Transverse colon (tissue), 4 donors: ENCODE measurements at regions not wholly inside any gene's neighbourhood (a gene's known extent, or its start where the extent isn't known, plus 50 kb on each side); places are given as distances from the start of the nearest gene placed in this dataset.
"Not testable (repeated sequence)": the region's sequence is repeated elsewhere in the genome, so short reads cannot be mapped to it uniquely, and the experiment has no call there.

Experiments used
- DNase-seq: peaks from one replicate; pipeline ENCODE4 v3.0.0-alpha.2; 2019
- H3K27ac ChIP-seq, 4 donors: fragments of 200-600 bp; sonication (generic); 2 replicates each; pipeline ENCODE4 v1.5.1; 2016 to 2018; ENCODE audit warnings: inconsistent platforms in 4 of 4
- H3K27me3 ChIP-seq: fragments of 200-600 bp; sonication (generic); 2 replicates; pipeline ENCODE4 v1.5.1; 2017; ENCODE audit warnings: inconsistent platforms
- H3K36me3 ChIP-seq, 4 donors: fragments of 200-600 bp; sonication (generic); 2 replicates each; pipeline ENCODE4 v1.5.1; 2017 to 2019; ENCODE audit warnings: inconsistent platforms in 4 of 4
- H3K4me1 ChIP-seq, 4 donors: fragments of 200-600 bp; sonication (generic); 2 replicates each; pipeline ENCODE4 v1.5.1; 2017 to 2020; ENCODE audit warnings: inconsistent platforms in 4 of 4
- H3K4me3 ChIP-seq, 4 donors: fragments of 200-600 bp; sonication (generic); 1 replicate in 1 of 4; 2 replicates in 3 of 4; pipeline versions ENCODE4 v1.5.1 to v1.6.1; 2017 to 2019; ENCODE audit warnings: inconsistent platforms in 4 of 4
- H3K9me3 ChIP-seq, 2 donors: fragments of 200-600 bp; sonication (generic); 2 replicates each; pipeline ENCODE4 v1.5.1; 2017 to 2019; ENCODE audit warnings: inconsistent platforms in 2 of 2
- EP300 ChIP-seq: sonication (generic); formaldehyde crosslinking; IDR thresholded peaks from one replicate; pipeline ENCODE4 v1.6.1; 2017; ENCODE audit warnings: antibody characterized with exemption, low read depth
- POLR2A ChIP-seq: fragments of 450-650 bp; IDR thresholded peaks from one replicate; pipeline ENCODE4 v1.6.1; 2016; ENCODE audit warnings: antibody characterized with exemption, mild to moderate bottlenecking, moderate library complexity
- POLR2AphosphoS5 ChIP-seq, 3 donors: sonication (generic); formaldehyde crosslinking; IDR thresholded peaks; one replicate each; pipeline ENCODE4 v1.6.1; 2016; ENCODE audit warnings: antibody characterized with exemption in 3 of 3
- WGBS, 2 donors: methylation state at CpG; one replicate each; pipeline ENCODE4 v1.1.5; 2018; ENCODE audit warnings: low coverage in 1 of 2; 5-methylcytosine and 5-hydroxymethylcytosine counted together
- in situ Hi-C, 4 donors: fragments of 200-750 bp; cut with MboI; loops; one replicate each; pipeline versions ENCODE4 v1.15.0 to v1.15.1; 2017; ENCODE audit warnings: low sequenced_read_pairs in 3 of 4, low pct_ligation_motif_present in 1 of 4, low pct_unique_long_range_greater_than_20kb in 1 of 4
- intact Hi-C: fragments of 100-400 bp; cut with DNase I; formaldehyde crosslinking; loops from one replicate; pipeline ENCODE4 v1.15.1; 2023; ENCODE audit warnings: low total_unique reads
- TF ChIP-seq, protein P1 (sequence below), 5 experiments: fragments of 200-600 bp in 3 of 5; fragments of 450-650 bp in 2 of 5; sonication (generic) in 3 of 5; IDR thresholded peaks; 1 replicate in 2 of 5; 2 replicates in 3 of 5; pipeline ENCODE4 v1.5.1; 2016 to 2017; ENCODE audit warnings: antibody characterized with exemption in 5 of 5, inconsistent platforms in 3 of 5, mild to moderate bottlenecking in 2 of 5, moderate library complexity in 1 of 5

DNA sequence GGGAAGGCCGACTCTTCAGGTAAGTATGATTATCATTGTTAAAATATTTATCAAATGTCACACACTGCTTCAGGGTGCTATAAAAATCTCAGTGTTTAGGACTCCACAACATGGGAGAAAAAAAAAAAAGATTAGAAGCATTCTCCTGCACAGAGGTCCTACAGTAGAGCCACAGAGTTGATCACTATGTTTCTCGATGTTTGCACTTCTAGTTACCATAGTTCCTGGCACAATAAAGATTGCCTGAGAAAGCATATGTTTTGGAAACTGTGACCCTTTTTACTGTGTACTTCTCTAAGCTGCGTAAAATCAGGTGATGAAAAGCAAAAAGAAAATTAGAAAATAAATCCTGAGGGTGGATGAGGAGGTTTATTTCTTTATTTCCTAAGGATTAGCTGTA is 269.9 kb upstream of the SYNCRIP start:
- Histone ChIP-seq H3K4me1 (no peaks in the 10 kb centered on the region), H3K4me3 (no peak overlapping the region), H3K9me3 (no peaks in the 10 kb centered on the region), H3K27ac (no peak overlapping the region), H3K36me3 (no peaks in the 10 kb centered on the region), H3K27me3 (no peaks in the 10 kb centered on the region)
- TF ChIP-seq POLR2A = no peak
- TF ChIP-seq EP300 = no peak
- TF ChIP-seq POLR2AphosphoS5 (IDR thresholded peaks at IDR 0.05) = no peak
- TF ChIP-seq, protein P1, sequence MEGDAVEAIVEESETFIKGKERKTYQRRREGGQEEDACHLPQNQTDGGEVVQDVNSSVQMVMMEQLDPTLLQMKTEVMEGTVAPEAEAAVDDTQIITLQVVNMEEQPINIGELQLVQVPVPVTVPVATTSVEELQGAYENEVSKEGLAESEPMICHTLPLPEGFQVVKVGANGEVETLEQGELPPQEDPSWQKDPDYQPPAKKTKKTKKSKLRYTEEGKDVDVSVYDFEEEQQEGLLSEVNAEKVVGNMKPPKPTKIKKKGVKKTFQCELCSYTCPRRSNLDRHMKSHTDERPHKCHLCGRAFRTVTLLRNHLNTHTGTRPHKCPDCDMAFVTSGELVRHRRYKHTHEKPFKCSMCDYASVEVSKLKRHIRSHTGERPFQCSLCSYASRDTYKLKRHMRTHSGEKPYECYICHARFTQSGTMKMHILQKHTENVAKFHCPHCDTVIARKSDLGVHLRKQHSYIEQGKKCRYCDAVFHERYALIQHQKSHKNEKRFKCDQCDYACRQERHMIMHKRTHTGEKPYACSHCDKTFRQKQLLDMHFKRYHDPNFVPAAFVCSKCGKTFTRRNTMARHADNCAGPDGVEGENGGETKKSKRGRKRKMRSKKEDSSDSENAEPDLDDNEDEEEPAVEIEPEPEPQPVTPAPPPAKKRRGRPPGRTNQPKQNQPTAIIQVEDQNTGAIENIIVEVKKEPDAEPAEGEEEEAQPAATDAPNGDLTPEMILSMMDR (IDR thresholded peaks at IDR 0.05) = no peak
- 50 to 65% methylated on average over 3 of the region's 3 CpGs for WGBS, 2 donors
- intact Hi-C loops = no loop called here
- no peak for DNase-seq
- in situ Hi-C loops = no loop called here

DNA sequence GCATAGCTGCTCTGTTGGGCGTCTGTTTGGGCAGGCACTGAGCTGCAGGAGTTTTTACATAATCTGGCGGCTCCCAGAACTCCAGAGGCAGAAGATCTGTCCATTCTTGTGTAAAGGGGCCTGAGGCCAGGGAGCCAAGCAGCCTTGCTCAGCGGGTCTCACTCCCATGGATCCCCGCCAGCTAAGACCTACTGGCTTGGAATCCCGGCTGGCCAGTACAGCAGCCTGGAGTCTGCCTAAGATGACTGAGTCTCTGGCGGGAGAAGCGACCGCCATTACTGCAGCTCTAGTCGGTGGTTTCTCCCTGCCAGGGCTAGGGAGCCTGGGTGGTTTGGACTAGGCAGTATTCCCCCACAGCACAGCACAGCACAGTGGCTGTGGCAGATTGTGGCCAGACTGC is 268.4 kb upstream of the SYNCRIP start:
- H3K36me3 ChIP-seq = no peaks in the 10 kb centered on the region
- in situ Hi-C loops = no loop called here
- no peaks in the 10 kb centered on the region for H3K9me3 ChIP-seq
- DNase-seq = no peak
- intact Hi-C loops = no loop called here
- 91% methylated on average over 9 of the region's 9 CpGs; no CpG with 5 or more reads in 1 of the 2 donors for WGBS, 2 donors
- no peak overlapping the region for H3K4me3 ChIP-seq
- TF ChIP-seq EP300 (no peak), POLR2A (no peak), POLR2AphosphoS5 (IDR thresholded peaks at IDR 0.05) (no peak)
- TF ChIP-seq, protein P1 (IDR thresholded peaks at IDR 0.05) = no peak
- no peaks in the 10 kb centered on the region for H3K4me1 ChIP-seq
- H3K27me3 ChIP-seq = no peaks in the 10 kb centered on the region
- no peak overlapping the region for H3K27ac ChIP-seq

DNA sequence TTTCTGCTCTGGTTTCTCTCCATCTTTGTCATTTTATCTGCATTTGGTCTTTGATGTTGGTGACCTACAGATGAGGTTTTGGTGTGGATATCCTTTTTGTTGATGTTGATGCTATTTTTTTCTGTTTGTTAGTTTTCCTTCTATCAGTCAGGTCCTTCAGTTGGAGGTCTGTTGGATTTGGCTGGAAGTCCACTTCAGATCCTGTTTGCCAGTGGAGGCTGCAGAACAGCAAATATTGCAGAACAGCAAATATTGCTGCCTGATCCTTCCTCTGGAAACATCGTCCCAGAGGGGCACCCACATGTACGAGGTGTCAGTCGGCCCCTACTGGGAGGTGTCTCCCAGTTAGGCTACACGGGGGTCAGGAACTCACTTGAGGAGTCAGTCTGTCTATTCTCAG is 265.4 kb upstream of the SYNCRIP start:
- DNase-seq, H3K4me1 ChIP-seq, H3K4me3 ChIP-seq, H3K9me3 ChIP-seq, H3K27ac ChIP-seq, in situ Hi-C loops, H3K27me3 ChIP-seq, intact Hi-C loops, H3K36me3 ChIP-seq: not testable (repeated sequence)
- 82% methylated on average over 4 of the region's 4 CpGs; no CpG with 5 or more reads in 1 of the 2 donors for WGBS, 2 donors

DNA sequence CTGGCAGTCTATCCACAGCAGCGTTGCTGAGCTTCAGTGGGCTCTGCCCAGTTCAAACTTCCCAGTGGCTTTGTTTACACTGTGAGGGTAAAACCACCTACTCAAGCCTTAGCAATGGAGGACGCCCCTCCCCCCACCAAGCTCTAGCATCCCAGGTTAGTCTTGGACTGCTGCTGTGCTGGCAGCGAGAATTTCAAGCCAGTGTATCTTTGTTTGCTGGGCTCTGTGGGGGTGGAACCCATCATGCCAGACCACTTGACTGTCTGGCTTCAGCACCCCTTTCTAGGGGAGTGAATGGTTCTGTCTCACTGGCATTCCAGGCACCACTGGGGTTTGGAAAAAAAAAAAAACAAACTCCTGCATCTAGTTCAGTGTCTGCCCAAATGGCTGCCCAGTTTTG is 249.7 kb upstream of the SYNCRIP start:
- H3K27ac ChIP-seq = no peak overlapping the region
- TF ChIP-seq, protein P1 (IDR thresholded peaks at IDR 0.05) = no peak
- TF ChIP-seq POLR2A (no peak), EP300 (no peak), POLR2AphosphoS5 (IDR thresholded peaks at IDR 0.05) (no peak)
- no peaks in the 10 kb centered on the region for H3K27me3 ChIP-seq
- H3K36me3 ChIP-seq = no peaks in the 10 kb centered on the region
- no peaks in the 10 kb centered on the region for H3K4me1 ChIP-seq
- H3K9me3 ChIP-seq = no peaks in the 10 kb centered on the region
- in situ Hi-C loops = no loop called here
- 48% methylated on average over 3 of the region's 3 CpGs; no CpG with 5 or more reads in 1 of the 2 donors for WGBS, 2 donors
- DNase-seq = no peak
- no peak overlapping the region for H3K4me3 ChIP-seq
- intact Hi-C loops = no loop called here

DNA sequence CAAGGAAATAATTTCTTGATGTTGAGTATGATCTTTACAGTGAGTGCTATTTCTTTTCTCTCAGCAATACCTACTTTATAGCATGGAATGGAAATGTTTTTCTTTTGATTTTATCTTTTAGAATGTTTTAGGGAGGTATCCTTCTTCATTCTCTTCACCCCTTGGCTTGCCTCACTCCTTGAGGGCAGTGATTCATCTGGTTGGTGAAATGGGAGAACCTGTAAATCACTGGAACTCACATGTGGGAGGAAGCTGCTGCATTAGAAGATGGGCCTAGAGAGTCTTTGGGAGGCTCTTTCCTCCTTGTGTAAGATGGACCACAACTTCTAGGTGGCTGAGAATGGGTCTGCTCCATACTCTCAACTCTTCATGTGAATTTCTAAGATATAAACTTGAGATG is 244.8 kb upstream of the SYNCRIP start:
- no peaks in the 10 kb centered on the region for H3K9me3 ChIP-seq
- in situ Hi-C loops (no loop called here), intact Hi-C loops (no loop called here)
- no peaks in the 10 kb centered on the region for H3K36me3 ChIP-seq
- H3K27ac ChIP-seq = no peak overlapping the region
- TF ChIP-seq, protein P1 (IDR thresholded peaks at IDR 0.05) = no peak
- no peak for TF ChIP-seq EP300
- TF ChIP-seq POLR2AphosphoS5 (IDR thresholded peaks at IDR 0.05) = no peak
- TF ChIP-seq POLR2A = no peak
- DNase-seq = no peak
- no peaks in the 10 kb centered on the region for H3K27me3 ChIP-seq
- no peaks in the 10 kb centered on the region for H3K4me1 ChIP-seq
- H3K4me3 ChIP-seq = no peak overlapping the region
